T-cell (primary cell): ENCODE measurements at regions not wholly inside any gene's neighbourhood (a gene's known extent, or its start where the extent isn't known, plus 50 kb on each side); places are given as distances from the start of the nearest gene placed in this dataset.

ENCODE experiments used
- ATAC-seq, 4 experiments: fragments of 200-7000 bp in 3 of 4; fragments of 150-1000 bp in 1 of 4; cut with Tn5 transposase; replicated peaks in 1 of 4; 1 replicate in 3 of 4; 2 replicates in 1 of 4; pipeline ENCODE4 v1.10.0; 2021; ENCODE audit warnings: moderate library complexity in 3 of 4, mild to moderate bottlenecking in 2 of 4, moderate number of reproducible peaks in 1 of 4
- CTCF ChIA-PET, 2 donors: fragments of 300-600 bp; sonication (Branson Sonifier 250); formaldehyde crosslinking; loops; one replicate each; lab custom pipeline; 2022; ENCODE audit warnings: antibody characterized with exemption in 2 of 2; lab: Charles Lee
- POLR2A ChIA-PET, 2 donors: fragments of 300-600 bp; sonication (Branson Sonifier 250); formaldehyde crosslinking; loops; one replicate each; lab custom pipeline; 2022; ENCODE audit warnings: antibody characterized with exemption in 2 of 2; lab: Charles Lee
- DNase-seq, 35 experiments: peaks; one replicate each; pipeline versions ENCODE4 v3.0.0 to v3.0.0-alpha.2; 2013 to 2023
- H3K27ac ChIP-seq: one replicate; pipeline ENCODE4 v1.5.1; 2013; ENCODE audit warnings: low read length
- H3K27me3 ChIP-seq, 2 experiments: replicated peaks in 1 of 2; 1 replicate in 1 of 2; 2 replicates in 1 of 2; pipeline versions ENCODE4 v1.6.1 to v1.7.0; 2013; ENCODE audit warnings: low read length in 1 of 2, mixed read lengths in 1 of 2; ENCODE audit not compliant: control insufficient read depth in 2 of 2, insufficient read depth in 2 of 2; ENCODE audit errors: extremely low read depth in 1 of 2
- H3K36me3 ChIP-seq, 2 donors: 1 replicate in 1 of 2; 2 replicates in 1 of 2; pipeline versions ENCODE4 v1.6.1 to v1.7.0; 2013; ENCODE audit warnings: low read length in 1 of 2; ENCODE audit not compliant: control insufficient read depth in 2 of 2, insufficient read depth in 1 of 2; ENCODE audit errors: extremely low read depth in 1 of 2
- H3K4me1 ChIP-seq, 2 experiments: 1 replicate in 1 of 2; 2 replicates in 1 of 2; pipeline versions ENCODE4 v1.6.1 to v1.7.0; 2013; ENCODE audit warnings: low read length in 2 of 2, mixed read lengths in 1 of 2; ENCODE audit not compliant: insufficient read depth in 2 of 2, control insufficient read depth in 1 of 2; ENCODE audit errors: extremely low read depth in 1 of 2
- H3K4me3 ChIP-seq, 2 donors: 1 replicate in 1 of 2; 2 replicates in 1 of 2; pipeline versions ENCODE4 v1.5.1 to v1.7.0; 2013; ENCODE audit warnings: mild to moderate bottlenecking in 2 of 2, low read length in 1 of 2, moderate library complexity in 1 of 2; ENCODE audit not compliant: control insufficient read depth in 1 of 2; ENCODE audit errors: extremely low read depth in 1 of 2
- H3K9me3 ChIP-seq: 2 replicates; pipeline ENCODE4 v1.7.0; 2013
- H3K27ac Mint-ChIP-seq, 2 donors: one replicate each; pipeline ENCODE4 v1.8.0; 2020 to 2021; ENCODE audit warnings: mild to moderate bottlenecking in 2 of 2, mixed read lengths in 2 of 2
- H3K27me3 Mint-ChIP-seq, 2 donors: one replicate each; pipeline ENCODE4 v1.8.0; 2021 to 2022; ENCODE audit warnings: mixed read lengths in 2 of 2
- H3K36me3 Mint-ChIP-seq: one replicate; pipeline ENCODE4 v1.8.0; 2021; ENCODE audit warnings: mixed read lengths
- H3K4me1 Mint-ChIP-seq, 3 donors: one replicate each; pipeline ENCODE4 v1.8.0; 2020 to 2022; ENCODE audit warnings: mixed read lengths in 3 of 3, mild to moderate bottlenecking in 1 of 3
- H3K4me3 Mint-ChIP-seq, 3 donors: one replicate each; pipeline ENCODE4 v1.8.0; 2020 to 2022; ENCODE audit warnings: mild to moderate bottlenecking in 3 of 3, mixed read lengths in 3 of 3, moderate library complexity in 3 of 3
- H3K9me3 Mint-ChIP-seq, 3 donors: one replicate each; pipeline ENCODE4 v1.8.0; 2020 to 2022; ENCODE audit warnings: mixed read lengths in 3 of 3
- WGBS: methylation state at CpG from one replicate; pipeline ENCODE4 v1.1.5; 2013; ENCODE audit warnings: missing lambda C conversion rate; ENCODE audit not compliant: insufficient coverage; 5-methylcytosine and 5-hydroxymethylcytosine counted together

- Mint-ChIP-seq H3K4me3 (no peak overlapping the region), H3K4me1 (no peaks in the 10 kb centered on the region), H3K27me3 (peaks cover 2 to 5% of the 10 kb centered on the region in 2 donors), H3K27ac (no peak overlapping the region), H3K36me3 (no peaks in the 10 kb centered on the region), H3K9me3 (peaks cover 4% of the 10 kb centered on the region in 3 donors)
- Histone ChIP-seq H3K4me3 (no peak overlapping the region), H3K27ac (no peak overlapping the region), H3K9me3 (no peaks in the 10 kb centered on the region), H3K4me1 (no peaks in the 10 kb centered on the region), H3K36me3 (no peaks in the 10 kb centered on the region), H3K27me3 (no peaks in the 10 kb centered on the region)
- ChIA-PET CTCF (no interaction called here), POLR2A (no interaction called here)
- no peak for DNase-seq
- WGBS: no CpG with 5 or more reads among the region's 3 CpGs
- no peak for ATAC-seq
Measured at GRCh38 chr7:115526278-115526677, 504.3 kb downstream of the TFEC start.

GRCh38 chr7:115522174-115522573 lies 508.4 kb downstream of the TFEC start:
- DNase-seq: no peak
- Histone ChIP-seq H3K9me3 (no peaks in the 10 kb centered on the region), H3K27me3 (no peaks in the 10 kb centered on the region), H3K27ac (no peak overlapping the region), H3K4me1 (no peaks in the 10 kb centered on the region), H3K36me3 (no peaks in the 10 kb centered on the region), H3K4me3 (no peak overlapping the region)
- ATAC-seq: no peak
- Mint-ChIP-seq H3K4me3 (no peak overlapping the region), H3K36me3 (no peaks in the 10 kb centered on the region), H3K27me3 (peaks cover 2 to 5% of the 10 kb centered on the region in 2 donors), H3K4me1 (no peaks in the 10 kb centered on the region), H3K27ac (no peak overlapping the region), H3K9me3 (peaks cover 4% of the 10 kb centered on the region in 3 donors)
- CTCF ChIA-PET: interaction anchor here in 1 of 2 donors (0.5 to 0.6 kb wide), 2 partner anchors 59 to 968 kb away, joined by 3 read pairs; no protein-coding TSS in a partner anchor
- 73% methylated on average over 3 of the region's 3 CpGs for WGBS
- POLR2A ChIA-PET: interaction anchor here in 1 of 2 donors (0.5 kb wide), 1 partner anchor 996 kb away, joined by 3 read pairs; no protein-coding TSS in a partner anchor

GRCh38 chr7:115516341-115516740 lies 514.2 kb downstream of the TFEC start:
- CTCF ChIA-PET: no interaction called here
- Mint-ChIP-seq H3K27me3 (no peaks in the 10 kb centered on the region), H3K4me3 (no peak overlapping the region), H3K27ac (no peak overlapping the region), H3K9me3 (no peaks in the 10 kb centered on the region), H3K4me1 (no peaks in the 10 kb centered on the region), H3K36me3 (no peaks in the 10 kb centered on the region)
- Histone ChIP-seq H3K9me3 (no peaks in the 10 kb centered on the region), H3K27me3 (no peaks in the 10 kb centered on the region), H3K27ac (no peak overlapping the region), H3K36me3 (no peaks in the 10 kb centered on the region), H3K4me3 (no peak overlapping the region), H3K4me1 (no peaks in the 10 kb centered on the region)
- ATAC-seq (no peak), DNase-seq (no peak)
- POLR2A ChIA-PET: no interaction called here
- WGBS: no CpG with 5 or more reads among the region's 2 CpGs

GRCh38 chr7:115511330-115511729 lies 519.2 kb downstream of the TFEC start:
- DNase-seq (no peak), ATAC-seq (no peak)
- H3K9me3 Mint-ChIP-seq: no peaks in the 10 kb centered on the region
- ChIA-PET POLR2A (no interaction called here), CTCF (no interaction called here)
- H3K27me3 Mint-ChIP-seq: peaks cover 0 to 7% of the 10 kb centered on the region in 2 donors
- WGBS: no CpG with 5 or more reads among the region's 3 CpGs
- Histone ChIP-seq H3K27me3 (no peaks in the 10 kb centered on the region), H3K4me3 (no peak overlapping the region), H3K4me1 (no peaks in the 10 kb centered on the region), H3K27ac (no peak overlapping the region), H3K36me3 (no peaks in the 10 kb centered on the region), H3K9me3 (no peaks in the 10 kb centered on the region)
- no peak overlapping the region for H3K27ac Mint-ChIP-seq
- H3K4me1 Mint-ChIP-seq: no peaks in the 10 kb centered on the region
- no peaks in the 10 kb centered on the region for H3K36me3 Mint-ChIP-seq
- no peak overlapping the region for H3K4me3 Mint-ChIP-seq

- Histone ChIP-seq H3K4me3 (no peak overlapping the region), H3K4me1 (no peaks in the 10 kb centered on the region), H3K27ac (no peak overlapping the region), H3K36me3 (no peaks in the 10 kb centered on the region), H3K9me3 (no peaks in the 10 kb centered on the region), H3K27me3 (no peaks in the 10 kb centered on the region)
- Mint-ChIP-seq H3K9me3 (no peaks in the 10 kb centered on the region), H3K4me1 (no peaks in the 10 kb centered on the region), H3K36me3 (no peaks in the 10 kb centered on the region), H3K4me3 (no peak overlapping the region), H3K27me3 (peaks cover 0 to 11% of the 10 kb centered on the region in 2 donors), H3K27ac (no peak overlapping the region)
- DNase-seq (no peak), ATAC-seq (no peak)
- ChIA-PET CTCF (no interaction called here), POLR2A (no interaction called here)
Measured at GRCh38 chr7:115505136-115505535, 525.4 kb downstream of the TFEC start.

GRCh38 chr7:115499956-115500355 lies 530.6 kb downstream of the TFEC start:
- Histone ChIP-seq H3K4me3 (no peak overlapping the region), H3K36me3 (no peaks in the 10 kb centered on the region), H3K27me3 (no peaks in the 10 kb centered on the region), H3K9me3 (no peaks in the 10 kb centered on the region), H3K27ac (no peak overlapping the region), H3K4me1 (no peaks in the 10 kb centered on the region)
- POLR2A ChIA-PET: no interaction called here
- WGBS: no CpG with 5 or more reads among the region's 3 CpGs
- no peak overlapping the region for H3K4me3 Mint-ChIP-seq
- H3K27ac Mint-ChIP-seq: no peak overlapping the region
- ATAC-seq (no peak), DNase-seq (no peak)
- H3K9me3 Mint-ChIP-seq: no peaks in the 10 kb centered on the region
- H3K4me1 Mint-ChIP-seq: no peaks in the 10 kb centered on the region
- CTCF ChIA-PET: interaction anchor here in 1 of 2 donors (0.7 kb wide), 1 partner anchor 278 kb away, joined by 3 read pairs; no protein-coding TSS in a partner anchor
- H3K27me3 Mint-ChIP-seq: peaks cover 0 to 14% of the 10 kb centered on the region in 2 donors
- H3K36me3 Mint-ChIP-seq: no peaks in the 10 kb centered on the region

GRCh38 chr7:115496006-115496405 lies 534.6 kb downstream of the TFEC start:
- Mint-ChIP-seq H3K27me3 (peaks cover 0 to 10% of the 10 kb centered on the region in 2 donors), H3K4me1 (no peaks in the 10 kb centered on the region), H3K27ac (no peak overlapping the region), H3K9me3 (no peaks in the 10 kb centered on the region), H3K4me3 (no peak overlapping the region), H3K36me3 (no peaks in the 10 kb centered on the region)
- WGBS: 80% methylated on average over 1 of the region's 5 CpGs
- Histone ChIP-seq H3K36me3 (no peaks in the 10 kb centered on the region), H3K4me3 (no peak overlapping the region), H3K27ac (no peak overlapping the region), H3K4me1 (no peaks in the 10 kb centered on the region), H3K27me3 (no peaks in the 10 kb centered on the region), H3K9me3 (no peaks in the 10 kb centered on the region)
- POLR2A ChIA-PET: no interaction called here
- DNase-seq (no peak), ATAC-seq (no peak)
- CTCF ChIA-PET: interaction anchor here in 1 of 2 donors (1.4 kb wide), 1 partner anchor 13 kb away, joined by 3 read pairs; no protein-coding TSS in a partner anchor
